Spinal cord (tissue), 9 donors: ENCODE measurements at regions not wholly inside any gene's neighbourhood (a gene's known extent, or its start where the extent isn't known, plus 50 kb on each side); places are given as distances from the start of the nearest gene placed in this dataset.

Experiments used
- DNase-seq, 6 donors: peaks; one replicate each; pipeline versions ENCODE4 v3.0.0 to v3.0.0-alpha.2; 2013 to 2015; ENCODE audit warnings: low spot score in 6 of 6, low read depth in 4 of 6
- H3K27ac ChIP-seq: one replicate; pipeline ENCODE4 v1.5.1; 2013; ENCODE audit warnings: low read depth, low read length, control low read depth
- H3K27me3 ChIP-seq: one replicate; pipeline ENCODE4 v1.6.1; 2013; ENCODE audit warnings: low read length; ENCODE audit not compliant: control insufficient read depth, insufficient read depth
- H3K36me3 ChIP-seq: one replicate; pipeline ENCODE4 v1.6.1; 2013; ENCODE audit warnings: low read length; ENCODE audit not compliant: control insufficient read depth, insufficient read depth
- H3K4me1 ChIP-seq: one replicate; pipeline ENCODE4 v1.6.1; 2013; ENCODE audit warnings: low read length; ENCODE audit not compliant: control insufficient read depth, insufficient read depth
- H3K4me3 ChIP-seq: one replicate; pipeline ENCODE4 v1.5.1; 2013; ENCODE audit warnings: low read depth, low read length, control low read depth
- H3K9me3 ChIP-seq: one replicate; pipeline ENCODE4 v1.6.1; 2013; ENCODE audit warnings: low read length; ENCODE audit not compliant: control insufficient read depth, insufficient read depth
- WGBS: methylation state at CpG from one replicate; pipeline ENCODE4 v1.1.5; 2013; ENCODE audit warnings: missing lambda C conversion rate; ENCODE audit not compliant: insufficient coverage; 5-methylcytosine and 5-hydroxymethylcytosine counted together
- donor health status: healthy.

- no peaks in the 10 kb centered on the region for H3K36me3 ChIP-seq
- H3K9me3 ChIP-seq, result no peaks in the 10 kb centered on the region
- no peaks in the 10 kb centered on the region for H3K27me3 ChIP-seq
- no peak overlapping the region for H3K4me3 ChIP-seq
- peaks cover 5% of the 10 kb centered on the region for H3K4me1 ChIP-seq
- H3K27ac ChIP-seq, result no peak overlapping the region
- DNase-seq, result peak in 1 of 6 donors; percentile 29
- WGBS, result 34% methylated on average over 7 of the region's 13 CpGs
These were observed 145.9 kb upstream of the FBXL4 start for GRCh38 chr6:99093456-99094190.

- 79% methylated on average over 7 of the region's 7 CpGs for WGBS
- no peak for DNase-seq
- no peaks in the 10 kb centered on the region for H3K36me3 ChIP-seq
- H3K9me3 ChIP-seq, result no peaks in the 10 kb centered on the region
- H3K27me3 ChIP-seq, result no peaks in the 10 kb centered on the region
- peaks cover 5% of the 10 kb centered on the region for H3K4me1 ChIP-seq
- H3K27ac ChIP-seq, result no peak overlapping the region
- H3K4me3 ChIP-seq, result no peak overlapping the region
These were observed 144.7 kb upstream of the FBXL4 start for GRCh38 chr6:99092461-99092860.

- no peak overlapping the region for H3K4me3 ChIP-seq
- no peaks in the 10 kb centered on the region for H3K36me3 ChIP-seq
- H3K27ac ChIP-seq, result no peak overlapping the region
- peaks cover 5% of the 10 kb centered on the region for H3K4me1 ChIP-seq
- no peaks in the 10 kb centered on the region for H3K27me3 ChIP-seq
- 31% methylated on average over 3 of the region's 5 CpGs for WGBS
- DNase-seq, result peak in 1 of 6 donors; percentile 17
- no peaks in the 10 kb centered on the region for H3K9me3 ChIP-seq
These were observed 144.2 kb upstream of the FBXL4 start for GRCh38 chr6:99091985-99092384.

- no peaks in the 10 kb centered on the region for H3K36me3 ChIP-seq
- H3K27ac ChIP-seq, result no peak overlapping the region
- H3K27me3 ChIP-seq, result no peaks in the 10 kb centered on the region
- no peak for DNase-seq
- H3K4me1 ChIP-seq, result no peaks in the 10 kb centered on the region
- H3K9me3 ChIP-seq, result no peaks in the 10 kb centered on the region
- H3K4me3 ChIP-seq, result no peak overlapping the region
- 100% methylated on average over 1 of the region's 2 CpGs for WGBS
These were observed 132.4 kb upstream of the FBXL4 start for GRCh38 chr6:99080191-99080590.

- no CpG with 5 or more reads among the region's 2 CpGs for WGBS
- no peak overlapping the region for H3K27ac ChIP-seq
- no peak overlapping the region for H3K4me3 ChIP-seq
- no peaks in the 10 kb centered on the region for H3K36me3 ChIP-seq
- no peaks in the 10 kb centered on the region for H3K27me3 ChIP-seq
- no peak for DNase-seq
- H3K9me3 ChIP-seq, result no peaks in the 10 kb centered on the region
- no peaks in the 10 kb centered on the region for H3K4me1 ChIP-seq
These were observed 131.3 kb upstream of the FBXL4 start for GRCh38 chr6:99079058-99079457.

DNA sequence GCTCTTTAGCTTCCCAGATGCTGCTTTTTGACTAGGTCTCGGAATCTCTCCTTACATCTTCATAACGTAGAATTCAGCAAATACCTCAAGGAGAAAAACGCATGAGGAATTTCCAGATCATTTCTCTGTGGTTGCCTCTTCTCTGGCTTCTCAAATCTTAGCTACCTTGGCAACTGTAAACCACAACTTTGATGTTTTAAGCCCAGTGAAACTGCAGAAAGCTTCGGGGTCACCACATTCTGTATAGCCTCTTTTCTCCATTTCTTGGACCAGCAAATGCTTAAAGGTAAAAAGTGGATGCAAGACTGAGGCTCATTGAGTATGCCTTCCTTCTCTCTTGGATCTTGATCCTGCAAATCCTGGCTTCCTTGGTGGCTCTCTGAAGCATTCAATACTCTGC lies 125.5 kb upstream of the FBXL4 start:
- no peak overlapping the region for H3K4me3 ChIP-seq
- no peaks in the 10 kb centered on the region for H3K27me3 ChIP-seq
- H3K9me3 ChIP-seq, result no peaks in the 10 kb centered on the region
- H3K36me3 ChIP-seq, result no peaks in the 10 kb centered on the region
- no peaks in the 10 kb centered on the region for H3K4me1 ChIP-seq
- WGBS, result 94% methylated on average over 3 of the region's 4 CpGs
- no peak for DNase-seq
- H3K27ac ChIP-seq, result no peak overlapping the region

DNA sequence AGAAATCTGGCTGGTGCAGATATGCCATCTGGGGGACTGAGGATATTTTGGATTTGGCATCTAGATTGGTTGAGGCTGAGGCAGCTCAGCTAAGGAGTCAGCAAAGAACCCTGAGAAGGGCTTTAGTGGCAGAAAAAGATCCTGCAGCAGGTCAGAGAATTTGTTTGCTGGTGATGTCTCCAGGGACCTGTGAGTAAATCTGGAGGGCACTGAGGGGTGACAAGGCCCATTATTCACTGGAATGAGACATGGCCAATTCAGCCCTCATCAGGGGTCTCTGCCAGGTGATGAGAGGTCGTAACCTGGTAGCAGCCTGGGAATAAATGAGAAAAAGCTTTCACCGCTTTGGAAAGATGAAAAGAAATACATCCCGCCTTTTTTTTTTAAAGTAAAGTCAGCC lies 118.3 kb upstream of the FBXL4 start:
- Histone ChIP-seq H3K4me1 (no peaks in the 10 kb centered on the region), H3K36me3 (no peaks in the 10 kb centered on the region), H3K27ac (no peak overlapping the region), H3K9me3 (no peaks in the 10 kb centered on the region), H3K27me3 (no peaks in the 10 kb centered on the region), H3K4me3 (no peak overlapping the region)
- peak in 1 of 6 donors; percentile 14 for DNase-seq
- 88% methylated on average over 1 of the region's 3 CpGs for WGBS

- no peaks in the 10 kb centered on the region for H3K36me3 ChIP-seq
- no peaks in the 10 kb centered on the region for H3K9me3 ChIP-seq
- no peak overlapping the region for H3K27ac ChIP-seq
- no peaks in the 10 kb centered on the region for H3K27me3 ChIP-seq
- peak in 2 of 6 donors; percentile 21 to 66 for DNase-seq
- no peak overlapping the region for H3K4me3 ChIP-seq
- 50% methylated on average over 1 of the region's 2 CpGs for WGBS
- no peaks in the 10 kb centered on the region for H3K4me1 ChIP-seq
These were observed 117.1 kb upstream of the FBXL4 start for GRCh38 chr6:99064834-99065233.

GRCh38 chr6:99036672-99037071 lies 88.9 kb upstream of the FBXL4 start:
- WGBS, result 62% methylated on average over 2 of the region's 6 CpGs
- H3K4me1 ChIP-seq, result no peaks in the 10 kb centered on the region
- no peak for DNase-seq
- H3K27me3 ChIP-seq, result no peaks in the 10 kb centered on the region
- no peaks in the 10 kb centered on the region for H3K9me3 ChIP-seq
- no peak overlapping the region for H3K27ac ChIP-seq
- H3K4me3 ChIP-seq, result no peak overlapping the region
- no peaks in the 10 kb centered on the region for H3K36me3 ChIP-seq

GRCh38 chr6:99032396-99032795 lies 84.7 kb upstream of the FBXL4 start:
- Histone ChIP-seq H3K9me3 (no peaks in the 10 kb centered on the region), H3K4me1 (no peaks in the 10 kb centered on the region), H3K27me3 (no peaks in the 10 kb centered on the region), H3K36me3 (no peaks in the 10 kb centered on the region), H3K27ac (no peak overlapping the region), H3K4me3 (no peak overlapping the region)
- WGBS, result 75% methylated on average over 1 of the region's 2 CpGs
- peak in 1 of 6 donors; percentile 7 for DNase-seq
